H1 (cell line): ENCODE measurements at regions not wholly inside any gene's neighbourhood (a gene's known extent, or its start where the extent isn't known, plus 50 kb on each side); places are given as distances from the start of the nearest gene placed in this dataset.

ENCODE experiments used
- CTCF ChIA-PET: fragments of 300-600 bp; sonication (Branson Sonifier 250); formaldehyde crosslinking; loops from one replicate; lab custom pipeline; 2021; ENCODE audit not compliant: partially characterized antibody; lab: Charles Lee
- POLR2A ChIA-PET: fragments of 300-600 bp; sonication (Branson Sonifier 250); formaldehyde crosslinking; loops from one replicate; lab custom pipeline; 2021; ENCODE audit warnings: inconsistent platforms; ENCODE audit not compliant: partially characterized antibody; lab: Charles Lee
- DNase-seq, 2 experiments: peaks; one replicate each; pipeline versions ENCODE4 v3.0.0 to v3.0.0-alpha.2; 2010 to 2022; ENCODE audit warnings: low spot score in 2 of 2, low read depth in 1 of 2, mixed read lengths in 1 of 2
- FAIRE-seq: peaks from 2 replicates; lab custom pipeline; 2011; peaks lifted over from hg19 to GRCh38; lab: Jason Lieb, UNC
- H2AFZ ChIP-seq: 2 replicates; pipeline ENCODE4 v1.8.1; 2012; ENCODE audit warnings: low read length, inconsistent platforms
- H2AK5ac ChIP-seq: 2 replicates; pipeline ENCODE4 v1.6.1; 2013; ENCODE audit warnings: low read depth, low read length
- H2BK120ac ChIP-seq: replicated peaks from 2 replicates; pipeline ENCODE3; 2013; ENCODE audit warnings: low read depth, low read length, inconsistent platforms
- H2BK12ac ChIP-seq: 2 replicates; pipeline ENCODE4 v1.6.1; 2013; ENCODE audit warnings: low read depth, low read length
- H2BK15ac ChIP-seq: 2 replicates; pipeline ENCODE4 v1.6.1; 2013; ENCODE audit warnings: low read length
- H2BK20ac ChIP-seq: 2 replicates; pipeline ENCODE4 v1.6.1; 2013; ENCODE audit warnings: low read length
- H2BK5ac ChIP-seq: 2 replicates; pipeline ENCODE4 v1.6.1; 2013; ENCODE audit warnings: low read depth, low read length
- H3K14ac ChIP-seq: 2 replicates; pipeline ENCODE4 v1.6.1; 2013; ENCODE audit warnings: inconsistent platforms; ENCODE audit not compliant: insufficient read length
- H3K18ac ChIP-seq: 2 replicates; pipeline ENCODE4 v1.6.1; 2013; ENCODE audit warnings: low read length; ENCODE audit errors: extremely low read depth
- H3K23ac ChIP-seq: 2 replicates; pipeline ENCODE4 v1.6.1; 2013; ENCODE audit warnings: inconsistent platforms; ENCODE audit not compliant: insufficient read length
- H3K23me2 ChIP-seq: 2 replicates; pipeline ENCODE4 v1.6.1; 2013; ENCODE audit warnings: low read depth, low read length
- H3K27ac ChIP-seq: 2 replicates; pipeline ENCODE4 v1.6.1; 2011; ENCODE audit warnings: low read depth, low read length, inconsistent platforms
- H3K27me3 ChIP-seq, 4 experiments: replicated peaks in 1 of 4; 1 replicate in 1 of 4; 2 replicates in 3 of 4; pipeline versions ENCODE4 v1.6.1 to v1.8.1; 2011 to 2013; ENCODE audit warnings: low read length in 3 of 4, mild to moderate bottlenecking in 3 of 4, inconsistent platforms in 2 of 4, mixed read lengths in 2 of 4, moderate library complexity in 1 of 4; ENCODE audit not compliant: control insufficient read depth in 3 of 4, insufficient read depth in 3 of 4; ENCODE audit errors: extremely low read depth in 1 of 4
- H3K36me3 ChIP-seq, 4 experiments: 2 replicates each; pipeline versions ENCODE4 v1.6.1 to v1.8.1; 2011 to 2013; ENCODE audit warnings: mild to moderate bottlenecking in 4 of 4, low read length in 3 of 4, moderate library complexity in 2 of 4, control low read depth in 1 of 4, inconsistent platforms in 1 of 4; ENCODE audit not compliant: insufficient read depth in 4 of 4, control insufficient read depth in 2 of 4
- H3K4ac ChIP-seq: replicated peaks from 2 replicates; pipeline ENCODE3; 2013; ENCODE audit warnings: low read length, low read depth, mixed read lengths, inconsistent platforms; ENCODE audit not compliant: insufficient read length
- H3K4me1 ChIP-seq, 4 experiments: replicated peaks in 1 of 4; 1 replicate in 1 of 4; 2 replicates in 3 of 4; pipeline versions ENCODE4 v1.6.1 to v1.8.1; 2011 to 2013; ENCODE audit warnings: low read length in 3 of 4, inconsistent platforms in 2 of 4, mixed read lengths in 1 of 4; ENCODE audit not compliant: insufficient read depth in 4 of 4, control insufficient read depth in 3 of 4
- H3K4me2 ChIP-seq, 2 experiments: 2 replicates each; pipeline versions ENCODE4 v1.6.1 to v1.8.1; 2011 to 2013; ENCODE audit warnings: low read depth in 2 of 2, low read length in 2 of 2, control low read depth in 1 of 2, inconsistent platforms in 1 of 2, mild to moderate bottlenecking in 1 of 2; ENCODE audit not compliant: insufficient read depth in 1 of 2
- H3K4me3 ChIP-seq, 4 experiments: fragments of 200-600, 300-600 bp in 1 of 4; sonication (generic), shearing (Covaris generic), sonication (Bioruptor Twin) in 1 of 4; 2 replicates each; pipeline versions ENCODE4 v1.5.1 to v1.8.1; 2011 to 2016; ENCODE audit warnings: low read length in 4 of 4, low read depth in 3 of 4, control low read depth in 2 of 4, inconsistent platforms in 2 of 4, mild to moderate bottlenecking in 2 of 4, mixed read lengths in 1 of 4, moderate library complexity in 1 of 4; ENCODE audit not compliant: insufficient read depth in 2 of 4; ENCODE audit errors: extremely low read depth in 1 of 4
- H3K56ac ChIP-seq: replicated peaks from 2 replicates; pipeline ENCODE3; 2013; ENCODE audit warnings: low read depth, mild to moderate bottlenecking, mixed read lengths, low read length, inconsistent platforms; ENCODE audit not compliant: insufficient read length
- H3K79me1 ChIP-seq: 2 replicates; pipeline ENCODE4 v1.6.1; 2013; ENCODE audit warnings: low read depth, low read length, control low read depth
- H3K79me2 ChIP-seq, 2 experiments: 2 replicates each; pipeline versions ENCODE4 v1.6.1 to v1.8.1; 2012 to 2013; ENCODE audit warnings: low read length in 2 of 2, mild to moderate bottlenecking in 2 of 2, inconsistent platforms in 1 of 2; ENCODE audit not compliant: insufficient read depth in 2 of 2, control insufficient read depth in 1 of 2
- H3K9ac ChIP-seq, 4 experiments: replicated peaks in 1 of 4; 1 replicate in 1 of 4; 2 replicates in 3 of 4; pipeline versions ENCODE4 v1.6.1 to v1.8.1; 2011 to 2013; ENCODE audit warnings: low read depth in 3 of 4, low read length in 3 of 4, control low read depth in 2 of 4, mild to moderate bottlenecking in 2 of 4, moderate library complexity in 2 of 4, inconsistent platforms in 1 of 4; ENCODE audit errors: extremely low read depth in 1 of 4
- H3K9me3 ChIP-seq, 2 experiments: 2 replicates each; pipeline versions ENCODE4 v1.6.1 to v1.8.1; 2012 to 2013; ENCODE audit warnings: mild to moderate bottlenecking in 2 of 2, moderate library complexity in 2 of 2, control low read depth in 1 of 2, inconsistent platforms in 1 of 2, low read depth in 1 of 2, low read length in 1 of 2, mixed read lengths in 1 of 2; ENCODE audit not compliant: insufficient read depth in 2 of 2
- H4K20me1 ChIP-seq, 2 experiments: replicated peaks in 1 of 2; 2 replicates each; pipeline versions ENCODE3 to v1.8.1; 2011 to 2013; ENCODE audit warnings: inconsistent platforms in 2 of 2, low read length in 2 of 2, mild to moderate bottlenecking in 1 of 2; ENCODE audit not compliant: insufficient read depth in 2 of 2, control insufficient read depth in 1 of 2
- H4K5ac ChIP-seq: 2 replicates; pipeline ENCODE4 v1.6.1; 2013; ENCODE audit warnings: low read length, low read depth, mixed read lengths, inconsistent platforms; ENCODE audit not compliant: insufficient read length
- H4K8ac ChIP-seq: 2 replicates; pipeline ENCODE4 v1.8.0; 2013; ENCODE audit warnings: mild to moderate bottlenecking, moderate library complexity, low read length, inconsistent platforms; ENCODE audit not compliant: insufficient read depth; ENCODE audit errors: extremely low read depth
- H4K91ac ChIP-seq: replicated peaks from 2 replicates; pipeline ENCODE3; 2013; ENCODE audit warnings: low read length, mixed read lengths, inconsistent platforms; ENCODE audit not compliant: insufficient read length
- HDAC6 ChIP-seq: IDR thresholded peaks from one replicate; pipeline ENCODE4 v1.7.1; 2012; ENCODE audit warnings: low read depth, mild to moderate bottlenecking, inconsistent platforms, low read length, moderate library complexity
- MAX ChIP-seq: IDR thresholded peaks from 2 replicates; pipeline ENCODE4 v1.6.1; 2012; ENCODE audit warnings: inconsistent platforms
- POLR2A ChIP-seq, 2 experiments: IDR thresholded peaks; 1 replicate in 1 of 2; 2 replicates in 1 of 2; pipeline ENCODE4 v1.6.1; 2011; ENCODE audit warnings: low read depth in 2 of 2, low read length in 2 of 2, mild to moderate bottlenecking in 2 of 2; ENCODE audit errors: control extremely low read depth in 1 of 2
- TEAD4 ChIP-seq: IDR thresholded peaks from 2 replicates; pipeline ENCODE4 v1.6.1; 2012; ENCODE audit warnings: low read depth, low read length, inconsistent platforms, mixed read lengths
- ZNF274 ChIP-seq: IDR thresholded peaks from 2 replicates; pipeline ENCODE4 v1.7.0; 2012; ENCODE audit warnings: low read length, borderline replicate concordance; ENCODE audit errors: extremely low read depth
- WGBS, 2 experiments: shearing (Covaris generic) in 1 of 2; methylation state at CpG; one replicate each; pipeline versions ENCODE4 v1.1.6 to v1.1.7; 2013 to 2015; ENCODE audit warnings: low lambda C conversion rate in 2 of 2, mixed read lengths in 2 of 2, inconsistent platforms in 1 of 2, low coverage in 1 of 2, missing lambda C conversion rate in 1 of 2; ENCODE audit not compliant: insufficient replicate concordance in 2 of 2, insufficient coverage in 1 of 2, insufficient read length in 1 of 2; ENCODE audit errors: extremely low coverage in 1 of 2, missing lambda C conversion rate in 1 of 2; 5-methylcytosine and 5-hydroxymethylcytosine counted together

- Histone ChIP-seq H3K79me2 (no peaks in the 10 kb centered on the region), H3K23ac (no peak overlapping the region), H3K9me3 (no peaks in the 10 kb centered on the region), H3K4me1 (no peaks in the 10 kb centered on the region), H3K79me1 (no peaks in the 10 kb centered on the region), H2AK5ac (no peak overlapping the region), H3K23me2 (no peaks in the 10 kb centered on the region), H3K36me3 (no peaks in the 10 kb centered on the region), H3K14ac (no peak overlapping the region), H3K27me3 (no peaks in the 10 kb centered on the region), H3K27ac (no peak overlapping the region), H3K9ac (no peak overlapping the region), H2AFZ (no peak overlapping the region), H3K56ac (no peak overlapping the region), H2BK120ac (no peak overlapping the region), H4K8ac (no peak overlapping the region), H2BK20ac (no peak overlapping the region), H3K18ac (no peak overlapping the region), H4K20me1 (no peaks in the 10 kb centered on the region), H2BK12ac (no peak overlapping the region), H3K4me3 (no peak overlapping the region), H2BK15ac (no peak overlapping the region), H4K5ac (no peak overlapping the region), H3K4ac (no peak overlapping the region), H2BK5ac (no peak overlapping the region), H3K4me2 (no peak overlapping the region), H4K91ac (no peak overlapping the region)
- POLR2A ChIA-PET: no interaction called here
- no peak for DNase-seq
- TF ChIP-seq TEAD4 (no peak), POLR2A (IDR thresholded peaks at IDR 0.05; ENCODE audit: control extremely low read depth in 1 of 2, low read depth in 2 of 2, low read length in 2 of 2) (no peak), HDAC6 (no peak), MAX (no peak), ZNF274 (no peak)
- CTCF ChIA-PET: no interaction called here
- 98% methylated on average over 2 of the region's 2 CpGs; no CpG with 5 or more reads in 1 of the 2 experiments for WGBS, 2 experiments
- no peak for FAIRE-seq
Measured at GRCh38 chr3:81040107-81040506, 721.3 kb downstream of the GBE1 start.
